ENCODE measurements at regions not wholly inside any gene's neighbourhood (a gene's known extent, or its start where the extent isn't known, plus 50 kb on each side); places are given as distances from the start of the nearest gene placed in this dataset.

DNA sequence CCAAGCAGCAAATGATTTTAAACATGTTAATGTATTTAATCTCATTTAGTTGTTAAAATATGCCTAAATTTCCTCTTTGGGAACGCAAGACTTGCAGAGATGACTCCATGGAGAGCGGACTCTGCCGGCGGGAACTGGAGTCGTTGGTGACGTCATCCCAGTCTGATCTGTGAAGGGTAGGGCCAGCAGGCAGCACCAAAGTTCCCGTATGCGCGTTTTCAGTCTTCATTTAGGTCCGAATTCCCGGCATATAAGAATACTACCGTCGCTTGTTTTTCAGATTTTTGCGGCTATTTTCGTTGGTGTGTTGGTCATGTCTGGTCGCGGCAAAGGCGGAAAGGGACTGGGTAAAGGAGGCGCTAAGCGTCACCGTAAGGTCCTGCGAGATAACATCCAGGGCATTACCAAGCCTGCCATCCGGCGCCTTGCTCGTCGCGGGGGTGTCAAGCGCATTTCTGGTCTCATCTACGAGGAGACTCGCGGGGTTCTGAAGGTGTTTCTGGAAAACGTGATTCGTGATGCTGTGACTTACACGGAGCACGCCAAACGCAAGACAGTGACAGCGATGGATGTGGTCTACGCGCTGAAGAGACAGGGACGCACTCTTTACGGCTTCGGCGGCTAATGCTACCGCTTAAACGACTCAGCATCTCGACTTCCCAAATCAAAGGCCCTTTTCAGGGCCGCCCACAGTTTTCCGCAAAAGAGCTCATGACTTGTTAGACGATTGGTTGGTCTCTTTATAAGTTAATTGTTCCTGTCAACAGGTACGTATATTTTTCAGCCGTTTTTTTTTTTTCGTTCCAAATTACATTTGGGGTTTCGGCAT is 117.3 kb downstream of the HFE start:
- in situ Hi-C loops (cut with MboI; ENCODE audit: low pct_unique_long_range_greater_than_20kb, low sequenced_read_pairs, unreplicated experiment): no loop called here
- DNase-seq (ENCODE audit: low spot score): peak; percentile 82
- TF ChIP-seq, protein P1, sequence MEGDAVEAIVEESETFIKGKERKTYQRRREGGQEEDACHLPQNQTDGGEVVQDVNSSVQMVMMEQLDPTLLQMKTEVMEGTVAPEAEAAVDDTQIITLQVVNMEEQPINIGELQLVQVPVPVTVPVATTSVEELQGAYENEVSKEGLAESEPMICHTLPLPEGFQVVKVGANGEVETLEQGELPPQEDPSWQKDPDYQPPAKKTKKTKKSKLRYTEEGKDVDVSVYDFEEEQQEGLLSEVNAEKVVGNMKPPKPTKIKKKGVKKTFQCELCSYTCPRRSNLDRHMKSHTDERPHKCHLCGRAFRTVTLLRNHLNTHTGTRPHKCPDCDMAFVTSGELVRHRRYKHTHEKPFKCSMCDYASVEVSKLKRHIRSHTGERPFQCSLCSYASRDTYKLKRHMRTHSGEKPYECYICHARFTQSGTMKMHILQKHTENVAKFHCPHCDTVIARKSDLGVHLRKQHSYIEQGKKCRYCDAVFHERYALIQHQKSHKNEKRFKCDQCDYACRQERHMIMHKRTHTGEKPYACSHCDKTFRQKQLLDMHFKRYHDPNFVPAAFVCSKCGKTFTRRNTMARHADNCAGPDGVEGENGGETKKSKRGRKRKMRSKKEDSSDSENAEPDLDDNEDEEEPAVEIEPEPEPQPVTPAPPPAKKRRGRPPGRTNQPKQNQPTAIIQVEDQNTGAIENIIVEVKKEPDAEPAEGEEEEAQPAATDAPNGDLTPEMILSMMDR (IDR thresholded peaks at IDR 0.05; ENCODE audit: extremely low read depth, insufficient read depth, missing control alignments): peak; percentile 33

GRCh38 chr6:26205161-26205624 is 118.0 kb downstream of the HFE start:
- TF ChIP-seq, protein P1 (IDR thresholded peaks at IDR 0.05; ENCODE audit: extremely low read depth, insufficient read depth, missing control alignments): no peak
- in situ Hi-C loops (cut with MboI; ENCODE audit: low pct_unique_long_range_greater_than_20kb, low sequenced_read_pairs, unreplicated experiment): no loop called here
- peak; percentile 72 for DNase-seq (ENCODE audit: low spot score)

GRCh38 chr6:26205625-26206574 is 118.7 kb downstream of the HFE start:
- in situ Hi-C loops (cut with MboI; ENCODE audit: low pct_unique_long_range_greater_than_20kb, low sequenced_read_pairs, unreplicated experiment): no loop called here
- TF ChIP-seq, protein P1 (IDR thresholded peaks at IDR 0.05; ENCODE audit: extremely low read depth, insufficient read depth, missing control alignments): no peak
- peak; percentile 23 for DNase-seq (ENCODE audit: low spot score)

DNA sequence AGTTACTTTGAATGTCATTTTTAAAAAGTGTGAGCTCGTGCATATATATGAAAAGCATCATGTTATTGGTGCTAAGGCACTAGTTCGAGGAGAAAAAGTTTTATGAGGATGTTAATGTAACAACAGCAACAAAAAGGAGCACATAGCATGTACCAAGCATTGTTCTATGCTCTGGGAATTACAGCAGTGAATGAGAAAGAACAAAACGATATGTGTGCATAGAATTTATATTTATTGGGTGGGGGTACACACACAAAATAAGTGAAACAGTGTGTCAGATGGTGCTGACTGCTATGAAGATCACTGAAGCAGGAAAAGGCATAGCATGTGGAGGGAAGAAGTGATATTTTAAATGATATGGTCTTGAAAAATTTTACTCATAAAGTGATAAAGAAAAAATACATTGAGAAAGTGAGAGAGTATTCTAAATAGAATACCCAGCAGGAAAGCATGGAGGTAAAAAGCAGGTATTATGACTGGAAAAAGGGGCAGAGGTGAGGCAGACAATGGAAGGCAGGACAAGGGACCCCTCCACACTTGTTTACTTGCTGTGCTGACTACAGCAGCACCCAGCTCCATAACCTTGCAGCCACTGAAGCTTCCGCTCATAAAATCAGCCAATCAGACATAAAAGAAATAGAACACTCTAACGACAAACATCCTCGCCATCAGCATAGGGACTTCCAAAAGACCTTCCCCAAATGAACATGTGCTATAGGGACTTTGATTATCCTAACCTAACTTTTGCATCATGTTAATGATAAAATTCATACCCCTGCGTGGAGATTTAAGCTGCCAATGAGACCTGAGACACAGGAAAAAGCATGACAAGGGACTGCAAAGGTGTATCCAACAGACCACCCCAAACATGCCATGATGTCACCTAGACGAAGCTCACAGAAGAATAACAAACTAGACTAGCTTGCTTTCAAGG is 119.9 kb downstream of the HFE start:
- in situ Hi-C loops (cut with MboI; ENCODE audit: low pct_unique_long_range_greater_than_20kb, low sequenced_read_pairs, unreplicated experiment): no loop called here
- TF ChIP-seq, protein P1 (IDR thresholded peaks at IDR 0.05; ENCODE audit: extremely low read depth, insufficient read depth, missing control alignments): no peak
- no peak for DNase-seq (ENCODE audit: low spot score)

DNA sequence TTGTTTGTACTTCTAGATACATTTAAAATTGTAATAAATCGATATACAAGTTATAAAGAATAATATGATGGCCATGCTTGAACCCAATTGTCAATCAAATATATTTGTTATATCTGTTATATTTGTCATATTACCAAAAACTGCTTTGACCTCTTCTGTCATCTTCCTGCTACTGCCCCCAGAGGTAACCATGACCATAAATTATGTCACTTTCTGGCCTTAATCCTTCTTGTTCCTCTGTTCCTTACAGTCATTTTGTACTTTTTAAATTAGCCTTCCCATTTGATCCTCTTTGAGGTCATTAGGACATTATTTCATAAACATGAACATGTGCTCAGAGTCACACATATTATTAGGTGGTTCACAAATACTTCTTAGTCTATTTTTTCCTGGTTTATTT is 124.7 kb downstream of the HFE start:
- TF ChIP-seq, protein P1 (IDR thresholded peaks at IDR 0.05; ENCODE audit: extremely low read depth, insufficient read depth, missing control alignments): no peak
- in situ Hi-C loops (cut with MboI; ENCODE audit: low pct_unique_long_range_greater_than_20kb, low sequenced_read_pairs, unreplicated experiment): no loop called here
- DNase-seq (ENCODE audit: low spot score): no peak

Measured in GM13977 (cell line).